Thyroid gland (tissue), 4 donors: ENCODE measurements at regions not wholly inside any gene's neighbourhood (a gene's known extent, or its start where the extent isn't known, plus 50 kb on each side); places are given as distances from the start of the nearest gene placed in this dataset.

Experiments used
- CTCF ChIP-seq, 6 experiments: fragments of 200-600 bp in 3 of 6; fragments of 450-650 bp in 3 of 6; sonication (generic) in 3 of 6; IDR thresholded peaks; one replicate each; pipeline ENCODE4 v1.5.1; 2016 to 2019; ENCODE audit warnings: antibody characterized with exemption in 6 of 6, mild to moderate bottlenecking in 2 of 6, inconsistent platforms in 1 of 6, moderate library complexity in 1 of 6
- POLR2A ChIP-seq, 2 donors: fragments of 450-650 bp; IDR thresholded peaks; one replicate each; pipeline ENCODE4 v1.6.1; 2017; ENCODE audit warnings: antibody characterized with exemption in 2 of 2, mild to moderate bottlenecking in 2 of 2, moderate library complexity in 1 of 2

GRCh38 chr5:25481463-25481862 is 836.7 kb upstream of the CDH10 start:
- TF ChIP-seq POLR2A (IDR thresholded peaks at IDR 0.05) (no peak), CTCF (IDR thresholded peaks at IDR 0.05) (no peak)
